Pancreas (tissue), 10 donors: ENCODE measurements at regions not wholly inside any gene's neighbourhood (a gene's known extent, or its start where the extent isn't known, plus 50 kb on each side); places are given as distances from the start of the nearest gene placed in this dataset.

Source experiments
- ATAC-seq, 4 donors: fragments of 200-7000 bp; cut with Tn5 transposase; one replicate each; pipeline versions ENCODE4 v1.8.0 to v1.9.1; 2020; ENCODE audit warnings: mild to moderate bottlenecking in 4 of 4, moderate library complexity in 4 of 4
- DNase-seq, 6 donors: peaks; one replicate each; pipeline ENCODE4 v3.0.0-alpha.2; 2020
- FAIRE-seq: peaks from 2 replicates; lab custom pipeline; 2012; peaks lifted over from hg19 to GRCh38; lab: Jason Lieb, UNC
- H3K27ac ChIP-seq, 4 donors: fragments of 200-600 bp; sonication (generic); 1 replicate in 3 of 4; 2 replicates in 1 of 4; pipeline versions ENCODE4 v1.5.0 to v1.8.0; 2020
- H3K27me3 ChIP-seq, 4 donors: fragments of 200-600 bp; one replicate each; pipeline ENCODE4 v1.8.0; 2021
- H3K36me3 ChIP-seq, 3 donors: fragments of 200-600 bp; sonication (generic) in 1 of 3; one replicate each; pipeline versions ENCODE4 v1.5.0 to v1.8.0; 2020 to 2021
- H3K4me1 ChIP-seq, 3 donors: fragments of 200-600 bp; one replicate each; pipeline ENCODE4 v1.8.0; 2021
- H3K4me3 ChIP-seq, 4 donors: fragments of 200-600 bp; sonication (generic) in 2 of 4; one replicate each; pipeline versions ENCODE4 v1.5.0 to v1.8.0; 2020 to 2021
- H3K9me3 ChIP-seq, 4 donors: fragments of 200-600 bp; one replicate each; pipeline ENCODE4 v1.8.0; 2021
- WGBS, 2 donors: extraction: QIAGEN DNeasy Blood & Tissue Kit; methylation state at CpG; one replicate each; pipeline ENCODE4 v1.1.7; 2013; 5-methylcytosine and 5-hydroxymethylcytosine counted together
- intact Hi-C, 3 donors: fragments of 100-400 bp; cut with DNase I; formaldehyde crosslinking; loops; one replicate each; pipeline versions ENCODE4 v1.11.1 to v1.14.2; 2022
- TF ChIP-seq, protein P1 (sequence below), 4 donors: fragments of 200-600 bp; sonication (generic) in 3 of 4; IDR thresholded peaks; one replicate each; pipeline versions ENCODE4 v1.5.0 to v1.8.0; 2021; ENCODE audit warnings: antibody characterized with exemption in 4 of 4
- donor health status: healthy with polysubstance abuse.
- donor health status: DM: no; HTN: no; CAD: no; lungs with moderate emphysema.
- donor health status: DM: no; HTN: no; CAD: no.
- donor health status: control.
- donor health status: control.
- donor health status: Bipolar disorder and iron deficiency.
- donor health status: DM: yes; HTN: yes; CAD: no.
- donor health status: DM: no; HTN: no; CAD: no.
- donor health status: DM: no; HTN: no; CAD: no.
- donor health status: DM: yes; HTN: yes; CAD: no.

- FAIRE-seq = no peak
- Histone ChIP-seq H3K27ac (no peak overlapping the region), H3K9me3 (no peaks in the 10 kb centered on the region), H3K4me3 (no peak overlapping the region), H3K27me3 (no peaks in the 10 kb centered on the region), H3K36me3 (no peaks in the 10 kb centered on the region), H3K4me1 (no peaks in the 10 kb centered on the region)
- intact Hi-C loops = no loop called here
- no peak for ATAC-seq
- 43 to 64% methylated on average over 3 of the region's 3 CpGs for WGBS, 2 donors
- TF ChIP-seq, protein P1, sequence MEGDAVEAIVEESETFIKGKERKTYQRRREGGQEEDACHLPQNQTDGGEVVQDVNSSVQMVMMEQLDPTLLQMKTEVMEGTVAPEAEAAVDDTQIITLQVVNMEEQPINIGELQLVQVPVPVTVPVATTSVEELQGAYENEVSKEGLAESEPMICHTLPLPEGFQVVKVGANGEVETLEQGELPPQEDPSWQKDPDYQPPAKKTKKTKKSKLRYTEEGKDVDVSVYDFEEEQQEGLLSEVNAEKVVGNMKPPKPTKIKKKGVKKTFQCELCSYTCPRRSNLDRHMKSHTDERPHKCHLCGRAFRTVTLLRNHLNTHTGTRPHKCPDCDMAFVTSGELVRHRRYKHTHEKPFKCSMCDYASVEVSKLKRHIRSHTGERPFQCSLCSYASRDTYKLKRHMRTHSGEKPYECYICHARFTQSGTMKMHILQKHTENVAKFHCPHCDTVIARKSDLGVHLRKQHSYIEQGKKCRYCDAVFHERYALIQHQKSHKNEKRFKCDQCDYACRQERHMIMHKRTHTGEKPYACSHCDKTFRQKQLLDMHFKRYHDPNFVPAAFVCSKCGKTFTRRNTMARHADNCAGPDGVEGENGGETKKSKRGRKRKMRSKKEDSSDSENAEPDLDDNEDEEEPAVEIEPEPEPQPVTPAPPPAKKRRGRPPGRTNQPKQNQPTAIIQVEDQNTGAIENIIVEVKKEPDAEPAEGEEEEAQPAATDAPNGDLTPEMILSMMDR (IDR thresholded peaks at IDR 0.05) = no peak
- no peak for DNase-seq
These were observed 1172.4 kb upstream of the PIK3C3 start for GRCh38 chr18:40782453-40783130.

DNA sequence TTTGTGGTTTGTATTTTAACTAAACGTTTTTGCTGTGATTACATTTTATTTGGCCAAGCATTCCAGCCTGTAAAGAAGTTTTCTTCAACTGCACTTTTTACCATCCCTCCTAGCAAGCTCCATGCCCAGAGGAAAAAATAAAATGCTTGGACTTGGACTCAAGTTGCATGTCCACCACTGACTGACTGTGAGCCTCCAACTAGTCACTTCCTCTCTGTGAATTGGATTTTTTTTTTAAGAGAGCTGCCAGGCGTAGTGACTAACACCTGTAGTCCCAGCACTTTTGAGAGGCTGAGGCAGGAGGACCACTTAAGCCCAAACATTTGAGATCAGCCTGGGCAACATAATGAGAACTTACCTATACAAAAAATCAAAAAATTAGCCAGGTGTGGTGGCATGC is 1185.2 kb upstream of the PIK3C3 start:
- TF ChIP-seq, protein P1 (IDR thresholded peaks at IDR 0.05) = no peak
- DNase-seq (no peak), FAIRE-seq (no peak), ATAC-seq (no peak)
- WGBS, 2 donors = 29 to 36% methylated on average over 2 of the region's 2 CpGs
- intact Hi-C loops = no loop called here
- Histone ChIP-seq H3K4me3 (no peak overlapping the region), H3K27me3 (no peaks in the 10 kb centered on the region), H3K27ac (no peak overlapping the region), H3K4me1 (no peaks in the 10 kb centered on the region), H3K36me3 (no peaks in the 10 kb centered on the region), H3K9me3 (no peaks in the 10 kb centered on the region)

DNA sequence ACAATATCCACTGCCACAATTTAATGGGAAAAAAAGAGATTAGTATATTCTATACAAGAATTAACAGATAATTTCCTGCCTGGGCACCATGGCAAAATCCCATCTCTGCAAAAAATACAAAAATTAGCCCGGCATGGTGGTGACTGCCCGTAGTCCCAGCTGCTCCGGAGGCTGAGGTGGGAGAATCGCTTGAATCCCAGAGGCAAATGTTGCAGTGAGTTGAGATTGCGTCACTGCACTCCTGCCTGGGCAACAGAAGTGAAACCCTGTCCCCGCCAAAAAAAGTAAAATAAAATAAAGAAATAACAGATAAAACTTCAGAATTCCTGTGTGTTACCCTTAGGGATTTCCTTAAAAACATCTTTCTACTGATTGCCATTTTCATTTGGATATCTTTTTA is 1194.8 kb upstream of the PIK3C3 start:
- H3K4me3 ChIP-seq = no peak overlapping the region
- H3K9me3 ChIP-seq = no peaks in the 10 kb centered on the region
- no peak for ATAC-seq
- intact Hi-C loops = no loop called here
- no peaks in the 10 kb centered on the region for H3K4me1 ChIP-seq
- TF ChIP-seq, protein P1 (IDR thresholded peaks at IDR 0.05) = no peak
- no peak overlapping the region for H3K27ac ChIP-seq
- H3K36me3 ChIP-seq = no peaks in the 10 kb centered on the region
- no peaks in the 10 kb centered on the region for H3K27me3 ChIP-seq
- FAIRE-seq = no peak
- DNase-seq = no peak
- WGBS, 2 donors = 70 to 78% methylated on average over 6 of the region's 6 CpGs

- intact Hi-C loops = no loop called here
- Histone ChIP-seq H3K27me3 (no peaks in the 10 kb centered on the region), H3K9me3 (no peaks in the 10 kb centered on the region), H3K36me3 (no peaks in the 10 kb centered on the region), H3K27ac (no peak overlapping the region), H3K4me3 (no peak overlapping the region), H3K4me1 (no peaks in the 10 kb centered on the region)
- ATAC-seq = no peak
- no peak for FAIRE-seq
- no peak for DNase-seq
- TF ChIP-seq, protein P1 (IDR thresholded peaks at IDR 0.05) = no peak
- WGBS, 2 donors = 32 to 50% methylated on average over 1 of the region's 1 CpG
These were observed 1200.6 kb upstream of the PIK3C3 start for GRCh38 chr18:40754477-40754876.

- no peak for FAIRE-seq
- ATAC-seq = no peak
- TF ChIP-seq, protein P1 (IDR thresholded peaks at IDR 0.05) = no peak
- no peaks in the 10 kb centered on the region for H3K27me3 ChIP-seq
- H3K27ac ChIP-seq = no peak overlapping the region
- no peak for DNase-seq
- H3K4me1 ChIP-seq = no peaks in the 10 kb centered on the region
- no peaks in the 10 kb centered on the region for H3K9me3 ChIP-seq
- no peaks in the 10 kb centered on the region for H3K36me3 ChIP-seq
- intact Hi-C loops = no loop called here
- H3K4me3 ChIP-seq = no peak overlapping the region
- whole genome bisulfite sequencing, 2 donors = 53 to 61% methylated on average over 4 of the region's 4 CpGs
These were observed 1202.7 kb upstream of the PIK3C3 start for GRCh38 chr18:40752316-40752715.
